Endothelial cell of umbilical vein (primary cell): ENCODE measurements at regions not wholly inside any gene's neighbourhood (a gene's known extent, or its start where the extent isn't known, plus 50 kb on each side); places are given as distances from the start of the nearest gene placed in this dataset.
"Not testable (repeated sequence)": the region's sequence is repeated elsewhere in the genome, so short reads cannot be mapped to it uniquely, and the experiment has no call there.

Experiments
- BruUV-seq: library from RNA; stranded (reverse); fragments of 400-500 nt; replicated peaks from 2 replicates; lab custom pipeline; 2021; lab: Mats Ljungman, UMichigan
- CTCF ChIA-PET: fragments of 300-600, 350-600 bp; sonication (Branson Sonifier 250); formaldehyde crosslinking; loops from one replicate; lab custom pipeline; 2021; ENCODE audit warnings: antibody characterized with exemption, inconsistent platforms; lab: Charles Lee
- POLR2A ChIA-PET: fragments of 300-600, 350-600 bp; sonication (Branson Sonifier 250); formaldehyde crosslinking; loops from one replicate; lab custom pipeline; 2021; ENCODE audit warnings: antibody characterized with exemption, inconsistent platforms; lab: Charles Lee
- DNase-seq: peaks from one replicate; pipeline ENCODE4 v3.0.0-alpha.2; 2011; ENCODE audit warnings: low read depth, low spot score
- FAIRE-seq: peaks from 2 replicates; lab custom pipeline; 2011; peaks lifted over from hg19 to GRCh38; lab: Jason Lieb, UNC
- H2AFZ ChIP-seq: 2 replicates; pipeline ENCODE4 v1.6.0; 2012; ENCODE audit warnings: low read depth, low read length, control low read depth, inconsistent platforms
- H3K27ac ChIP-seq: 2 replicates; pipeline ENCODE4 v1.5.1; 2011; ENCODE audit warnings: low read depth, mild to moderate bottlenecking, control low read depth, low read length, moderate library complexity; ENCODE audit not compliant: insufficient read depth
- H3K27me3 ChIP-seq, 2 experiments: 2 replicates each; pipeline versions ENCODE4 v1.6.0 to v1.6.1; 2011; ENCODE audit warnings: low read length in 2 of 2, mixed read lengths in 1 of 2; ENCODE audit not compliant: control insufficient read depth in 2 of 2, insufficient read depth in 2 of 2
- H3K36me3 ChIP-seq, 2 experiments: 2 replicates in 1 of 2; 3 replicates in 1 of 2; pipeline ENCODE4 v1.5.1; 2011; ENCODE audit warnings: low read length in 2 of 2, mild to moderate bottlenecking in 1 of 2, moderate library complexity in 1 of 2; ENCODE audit not compliant: control insufficient read depth in 2 of 2, insufficient read depth in 2 of 2; ENCODE audit errors: extremely low read depth in 1 of 2
- H3K4me1 ChIP-seq: 3 replicates; pipeline ENCODE4 v1.5.1; 2011; ENCODE audit warnings: mild to moderate bottlenecking, low read length; ENCODE audit not compliant: control insufficient read depth, insufficient read depth; ENCODE audit errors: extremely low read depth
- H3K4me2 ChIP-seq: 2 replicates; pipeline ENCODE4 v1.6.1; 2011; ENCODE audit warnings: low read length, control low read depth, mixed read lengths; ENCODE audit not compliant: insufficient read depth
- H3K4me3 ChIP-seq, 3 experiments: fragments of 200-600 bp in 1 of 3; sonication (generic), shearing (Covaris generic) in 1 of 3; replicated peaks in 1 of 3; 2 replicates each; pipeline ENCODE4 v1.5.1; 2011 to 2016; ENCODE audit warnings: control low read depth in 3 of 3, low read length in 3 of 3, mild to moderate bottlenecking in 2 of 3, inconsistent platforms in 1 of 3, low read depth in 1 of 3, moderate library complexity in 1 of 3; ENCODE audit not compliant: insufficient read depth in 1 of 3
- H3K79me2 ChIP-seq: 2 replicates; pipeline ENCODE4 v1.6.0; 2012; ENCODE audit warnings: low read length, inconsistent platforms; ENCODE audit not compliant: control insufficient read depth, insufficient read depth
- H3K9ac ChIP-seq: replicated peaks from 2 replicates; pipeline ENCODE3; 2011; ENCODE audit warnings: low read length, control low read depth; ENCODE audit not compliant: insufficient read depth; ENCODE audit errors: extremely low read depth
- H3K9me1 ChIP-seq: replicated peaks from 3 replicates; pipeline ENCODE4 v1.6.0; 2011; ENCODE audit warnings: mild to moderate bottlenecking, low read length; ENCODE audit not compliant: control insufficient read depth, insufficient read depth; ENCODE audit errors: extremely low read depth
- H3K9me3 ChIP-seq: replicated peaks from 2 replicates; pipeline ENCODE4 v1.5.1; 2012; ENCODE audit warnings: low read length, inconsistent platforms; ENCODE audit not compliant: control insufficient read depth, insufficient read depth
- H4K20me1 ChIP-seq: replicated peaks from 2 replicates; pipeline ENCODE3; 2011; ENCODE audit warnings: mild to moderate bottlenecking, low read length; ENCODE audit not compliant: control insufficient read depth, insufficient read depth; ENCODE audit errors: extremely low read depth
- CTCF ChIP-seq, 2 donors: IDR thresholded peaks; 1 replicate in 1 of 2; 2 replicates in 1 of 2; pipeline ENCODE4 v1.5.1; 2011; ENCODE audit warnings: low read length in 2 of 2, mild to moderate bottlenecking in 2 of 2, moderate library complexity in 2 of 2, control low read depth in 1 of 2, inconsistent platforms in 1 of 2, low read depth in 1 of 2; ENCODE audit not compliant: insufficient read depth in 1 of 2; ENCODE audit errors: extremely low read depth in 1 of 2
- EZH2 ChIP-seq: IDR thresholded peaks from 2 replicates; pipeline ENCODE4 v1.6.1; 2012; ENCODE audit warnings: borderline replicate concordance, low read depth, mild to moderate bottlenecking, moderate library complexity, low read length, inconsistent platforms; ENCODE audit not compliant: severe bottlenecking
- FOS ChIP-seq: IDR thresholded peaks from 2 replicates; pipeline ENCODE4 v1.6.1; 2011; ENCODE audit warnings: mild to moderate bottlenecking, low read length, moderate library complexity, borderline replicate concordance; ENCODE audit not compliant: insufficient read depth
- GATA2 ChIP-seq: IDR thresholded peaks from 2 replicates; pipeline ENCODE4 v1.7.0; 2011; ENCODE audit warnings: low read depth, mild to moderate bottlenecking, moderate library complexity, mixed read lengths, low read length; ENCODE audit not compliant: insufficient read length, insufficient read depth
- JUN ChIP-seq: IDR thresholded peaks from 2 replicates; pipeline ENCODE4 v1.6.1; 2011; ENCODE audit warnings: borderline replicate concordance, low read depth; ENCODE audit not compliant: insufficient read length, insufficient read depth
- MAX ChIP-seq: IDR thresholded peaks from 2 replicates; pipeline ENCODE4 v1.6.1; 2011; ENCODE audit not compliant: insufficient read depth, insufficient read length
- MYC ChIP-seq: IDR thresholded peaks from one replicate; pipeline ENCODE4 v1.6.1; 2011; ENCODE audit warnings: mild to moderate bottlenecking, low read depth, low read length
- POLR2A ChIP-seq: IDR thresholded peaks from 2 replicates; pipeline ENCODE4 v1.6.1; 2012; ENCODE audit warnings: low read depth, mild to moderate bottlenecking, control low read depth, low read length
- POLR2AphosphoS5 ChIP-seq: IDR thresholded peaks from 2 replicates; pipeline ENCODE4 v1.6.1; 2012; ENCODE audit warnings: low read depth, mild to moderate bottlenecking, control low read depth, low read length, moderate library complexity; ENCODE audit not compliant: insufficient read depth
- dilution Hi-C: fragments of 300-500 bp; cut with MboI; formaldehyde crosslinking; loops from one replicate; pipeline ENCODE4 v1.15.0; 2019; ENCODE audit warnings: low sequenced_read_pairs; ENCODE audit not compliant: extremely low pct_ligation_motif_present
- intact Hi-C: fragments of 100-400 bp; cut with micrococcal nuclease; formaldehyde crosslinking; loops from one replicate; pipeline ENCODE4 v1.10.0; 2022

DNA sequence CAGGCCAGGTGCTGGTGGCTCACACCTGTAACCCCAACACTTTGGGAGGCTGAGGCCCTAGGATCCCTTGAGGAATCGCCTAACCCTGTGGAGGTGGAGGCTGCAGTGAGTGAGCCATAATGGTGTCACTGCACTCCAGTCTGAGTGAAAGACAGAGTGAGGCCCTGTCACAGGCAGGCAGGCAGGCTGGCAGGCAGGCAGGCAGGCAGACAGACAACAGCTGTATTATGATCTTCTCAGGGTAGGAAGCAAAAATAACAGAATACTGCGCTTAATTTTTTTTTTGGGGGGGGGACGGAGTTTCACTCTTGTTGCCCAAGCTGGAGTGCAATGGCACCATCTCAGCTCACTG is 3901.6 kb upstream of the OR11H1 start:
- CTCF ChIA-PET, result no interaction called here
- no peak for FAIRE-seq

DNA sequence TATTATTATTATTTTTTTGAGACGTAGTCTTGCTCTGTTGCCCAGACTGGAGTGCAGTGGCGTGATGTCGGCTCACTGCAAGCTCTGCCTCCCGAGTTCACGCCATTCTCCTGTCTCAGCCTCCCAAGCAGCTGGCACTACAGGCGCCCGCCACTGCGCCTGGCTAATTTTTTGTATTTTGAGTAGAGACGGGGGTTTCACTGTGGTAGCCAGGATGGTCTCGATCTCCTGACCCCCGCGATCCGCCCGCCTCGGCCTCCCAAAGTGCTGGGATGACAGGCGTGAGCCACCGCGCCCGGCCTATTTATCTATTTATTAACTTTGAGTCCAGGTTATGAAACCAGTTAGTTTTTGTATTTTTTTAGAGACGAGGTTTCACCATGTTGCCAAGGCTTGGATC is 3901.0 kb upstream of the OR11H1 start:
- dilution Hi-C loops, CTCF ChIA-PET, intact Hi-C loops, DNase-seq, BruUV-seq, H3K9ac ChIP-seq, H2AFZ ChIP-seq, H4K20me1 ChIP-seq, POLR2A ChIA-PET, H3K27me3 ChIP-seq, H3K4me1 ChIP-seq, H3K36me3 ChIP-seq, H3K9me1 ChIP-seq, FAIRE-seq, H3K27ac ChIP-seq, H3K4me3 ChIP-seq, H3K79me2 ChIP-seq, H3K4me2 ChIP-seq: not testable (repeated sequence)
- H3K9me3 ChIP-seq, result peaks cover 24% of the 10 kb centered on the region

More for the DNA sequence above, 3901.6 kb upstream of the OR11H1 start:
- no peak for DNase-seq
- no peak for TF ChIP-seq MYC
- no peak for TF ChIP-seq POLR2A
- TF ChIP-seq JUN, result no peak
- TF ChIP-seq EZH2, result no peak
- no peak for TF ChIP-seq FOS
- no peak for TF ChIP-seq GATA2
- TF ChIP-seq MAX, result no peak
- TF ChIP-seq POLR2AphosphoS5, result no peak
- no peak for TF ChIP-seq CTCF (IDR thresholded peaks at IDR 0.05; ENCODE audit: extremely low read depth in 1 of 2, insufficient read depth in 1 of 2, low read depth in 1 of 2, low read length in 2 of 2)
- BruUV-seq, result no TSS peak
- peaks cover 26% of the 10 kb centered on the region for H3K9me3 ChIP-seq
- no peak overlapping the region for H2AFZ ChIP-seq
- POLR2A ChIA-PET, result no interaction called here
- no peaks in the 10 kb centered on the region for H3K27me3 ChIP-seq
- H3K4me2 ChIP-seq, result no peak overlapping the region
- no peaks in the 10 kb centered on the region for H3K79me2 ChIP-seq
- no peak overlapping the region for H3K4me3 ChIP-seq
- no peaks in the 10 kb centered on the region for H3K36me3 ChIP-seq
- H4K20me1 ChIP-seq, result no peaks in the 10 kb centered on the region
- no peak overlapping the region for H3K27ac ChIP-seq
- intact Hi-C loops (no loop called here), dilution Hi-C loops (no loop called here)
- no peaks in the 10 kb centered on the region for H3K4me1 ChIP-seq
- H3K9me1 ChIP-seq, result no peaks in the 10 kb centered on the region
- H3K9ac ChIP-seq, result no peak overlapping the region
